ENCODE measurements at regions not wholly inside any gene's neighbourhood (a gene's known extent, or its start where the extent isn't known, plus 50 kb on each side); places are given as distances from the start of the nearest gene placed in this dataset.
"Not testable (repeated sequence)": the region's sequence is repeated elsewhere in the genome, so short reads cannot be mapped to it uniquely, and the experiment has no call there.

DNA sequence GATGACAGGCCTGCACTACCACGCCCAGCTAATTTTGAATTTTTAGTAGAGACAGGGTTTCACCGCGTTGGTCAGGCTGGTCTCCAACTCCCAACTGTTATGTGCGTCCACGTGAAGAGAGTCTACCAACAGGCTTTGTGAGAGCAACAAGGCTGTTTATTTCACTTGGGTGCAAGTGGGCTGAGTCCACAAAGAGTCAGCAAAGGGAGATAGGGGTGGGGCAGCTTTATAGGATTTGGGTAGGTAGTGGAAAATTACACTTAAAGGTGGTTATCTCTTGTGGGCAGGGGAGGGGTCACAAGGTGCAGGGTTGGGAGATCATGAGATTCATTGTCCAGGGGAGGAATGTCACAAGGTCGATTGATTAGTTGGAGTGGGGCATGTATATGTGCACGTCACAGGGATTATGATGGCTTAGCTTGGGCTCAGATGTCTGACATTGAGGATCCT, 111.6 kb downstream of the GOSR1 start:
- DNase-seq (ENCODE audit: low read depth), result no peak
- no peak overlapping the region for H3K4me3 ChIP-seq (ENCODE audit: low read length)
- no peak for TF ChIP-seq CTCF (conservative IDR thresholded peaks at IDR 0.05; ENCODE audit: low read depth, low read length)

DNA sequence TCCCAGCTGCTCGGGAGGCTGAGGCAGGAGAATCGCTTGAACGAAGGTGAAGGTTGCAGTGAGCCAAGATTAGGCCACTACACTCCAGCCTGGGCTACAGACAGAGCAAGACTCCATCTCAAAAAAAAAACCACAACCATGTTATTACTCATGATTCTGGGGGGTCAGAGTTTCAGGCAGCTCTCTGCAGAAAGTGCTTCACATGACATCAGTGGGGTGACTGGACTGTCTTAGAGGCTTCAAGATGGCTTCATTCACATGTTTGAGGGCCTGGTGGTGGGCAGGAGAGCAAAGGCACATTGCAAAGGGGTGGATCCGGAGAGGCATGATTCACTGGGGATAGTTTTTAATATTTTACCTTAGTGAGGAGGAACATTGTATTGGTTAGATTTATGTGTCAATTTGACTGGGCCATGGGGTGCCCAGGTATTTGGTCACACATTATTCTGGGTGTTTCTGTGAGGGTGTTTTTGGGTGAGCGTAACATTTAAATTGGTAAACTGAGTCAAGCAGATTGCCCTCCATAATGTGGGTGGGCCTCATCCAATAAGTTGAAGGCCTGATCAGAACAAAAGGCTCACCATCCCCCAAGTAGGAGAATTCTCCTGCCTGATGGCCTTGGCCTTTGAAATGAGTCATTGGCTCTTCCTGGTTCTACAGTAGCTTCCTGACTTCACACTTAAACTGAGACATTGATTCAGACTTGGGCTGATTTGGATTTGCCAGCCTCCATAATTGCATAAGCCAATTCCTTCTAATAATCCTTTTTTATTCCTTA, 109.8 kb downstream of the GOSR1 start:
- H3K4me3 ChIP-seq (ENCODE audit: low read length), result no peak overlapping the region
- no peak for TF ChIP-seq CTCF (conservative IDR thresholded peaks at IDR 0.05; ENCODE audit: low read depth, low read length)
- no peak for DNase-seq (ENCODE audit: low read depth)

GRCh38 chr17:30584810-30585209, 107.6 kb downstream of the GOSR1 start:
- DNase-seq (ENCODE audit: low read depth), result no peak
- TF ChIP-seq CTCF (conservative IDR thresholded peaks at IDR 0.05; ENCODE audit: low read depth, low read length), result no peak

GRCh38 chr17:30580916-30581315, 103.7 kb downstream of the GOSR1 start:
- H3K4me3 ChIP-seq (ENCODE audit: low read length), result no peak overlapping the region
- TF ChIP-seq CTCF (conservative IDR thresholded peaks at IDR 0.05; ENCODE audit: low read depth, low read length), result no peak
- no peak for DNase-seq (ENCODE audit: low read depth)

More at GRCh38 chr17:30584810-30585209, 107.6 kb downstream of the GOSR1 start:
- no peak overlapping the region for H3K4me3 ChIP-seq (ENCODE audit: low read length)

GRCh38 chr17:30579610-30580315, 102.6 kb downstream of the GOSR1 start:
- TF ChIP-seq CTCF (conservative IDR thresholded peaks at IDR 0.05; ENCODE audit: low read depth, low read length), result no peak
- DNase-seq (ENCODE audit: low read depth), result no peak
- no peak overlapping the region for H3K4me3 ChIP-seq (ENCODE audit: low read length)

DNA sequence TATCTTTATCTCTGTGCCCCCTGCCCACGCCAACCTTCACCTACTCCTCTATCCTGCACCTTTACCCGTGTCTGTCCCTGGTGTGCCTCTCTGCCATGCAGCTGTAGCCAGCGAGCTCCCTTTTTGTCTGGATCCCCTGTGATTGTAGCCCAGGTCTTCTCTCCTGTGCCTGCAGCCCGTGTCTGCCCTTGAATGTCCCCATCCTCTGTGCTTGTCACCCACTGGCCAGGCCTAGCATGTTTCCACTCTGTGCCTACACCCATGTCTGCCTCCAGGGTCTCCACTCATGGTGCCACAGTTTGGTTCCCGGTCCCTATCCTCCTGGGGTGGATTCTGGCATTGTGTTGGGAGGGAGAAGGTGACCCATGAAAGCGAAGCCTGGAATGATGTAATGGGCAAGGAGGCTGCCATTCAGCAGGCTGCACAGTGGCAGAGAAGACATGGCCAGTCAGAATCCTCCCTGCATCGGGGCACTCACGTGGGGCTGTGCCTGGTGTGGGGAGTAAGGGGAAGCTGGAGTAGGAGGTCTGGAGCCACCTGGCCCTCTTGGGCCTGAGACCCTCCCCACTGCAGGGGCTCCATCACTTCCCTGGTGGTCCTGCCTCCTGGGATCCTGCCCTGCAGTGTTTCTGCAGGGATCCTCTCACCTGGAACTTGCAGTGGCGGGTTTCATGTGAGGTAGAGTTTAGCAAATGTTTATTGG, 101.0 kb downstream of the GOSR1 start:
- not testable (repeated sequence) for H3K4me3 ChIP-seq (ENCODE audit: low read length); DNase-seq (ENCODE audit: low read depth)
